Spinal cord (tissue), 9 donors: ENCODE measurements at regions not wholly inside any gene's neighbourhood (a gene's known extent, or its start where the extent isn't known, plus 50 kb on each side); places are given as distances from the start of the nearest gene placed in this dataset.

Source experiments
- DNase-seq, 6 donors: peaks; one replicate each; pipeline versions ENCODE4 v3.0.0 to v3.0.0-alpha.2; 2013 to 2015; ENCODE audit warnings: low spot score in 6 of 6, low read depth in 4 of 6
- H3K27ac ChIP-seq: one replicate; pipeline ENCODE4 v1.5.1; 2013; ENCODE audit warnings: low read depth, low read length, control low read depth
- H3K27me3 ChIP-seq: one replicate; pipeline ENCODE4 v1.6.1; 2013; ENCODE audit warnings: low read length; ENCODE audit not compliant: control insufficient read depth, insufficient read depth
- H3K36me3 ChIP-seq: one replicate; pipeline ENCODE4 v1.6.1; 2013; ENCODE audit warnings: low read length; ENCODE audit not compliant: control insufficient read depth, insufficient read depth
- H3K4me1 ChIP-seq: one replicate; pipeline ENCODE4 v1.6.1; 2013; ENCODE audit warnings: low read length; ENCODE audit not compliant: control insufficient read depth, insufficient read depth
- H3K4me3 ChIP-seq: one replicate; pipeline ENCODE4 v1.5.1; 2013; ENCODE audit warnings: low read depth, low read length, control low read depth
- H3K9me3 ChIP-seq: one replicate; pipeline ENCODE4 v1.6.1; 2013; ENCODE audit warnings: low read length; ENCODE audit not compliant: control insufficient read depth, insufficient read depth
- WGBS: methylation state at CpG from one replicate; pipeline ENCODE4 v1.1.5; 2013; ENCODE audit warnings: missing lambda C conversion rate; ENCODE audit not compliant: insufficient coverage; 5-methylcytosine and 5-hydroxymethylcytosine counted together
- donor health status: healthy.

GRCh38 chr17:34769899-34770298, 190.5 kb downstream of the TMEM132E start:
- Histone ChIP-seq H3K27me3 (peaks cover 2% of the 10 kb centered on the region), H3K36me3 (no peaks in the 10 kb centered on the region), H3K9me3 (no peaks in the 10 kb centered on the region), H3K27ac (no peak overlapping the region), H3K4me1 (peaks cover 8% of the 10 kb centered on the region), H3K4me3 (no peak overlapping the region)
- WGBS, result 93% methylated on average over 2 of the region's 2 CpGs
- DNase-seq, result no peak

GRCh38 chr17:34769049-34769448, 189.7 kb downstream of the TMEM132E start:
- no peak for DNase-seq
- Histone ChIP-seq H3K9me3 (no peaks in the 10 kb centered on the region), H3K36me3 (no peaks in the 10 kb centered on the region), H3K4me3 (no peak overlapping the region), H3K27ac (no peak overlapping the region), H3K4me1 (peaks cover 9% of the 10 kb centered on the region), H3K27me3 (peaks cover 2% of the 10 kb centered on the region)
- WGBS, result 93% methylated on average over 2 of the region's 2 CpGs

GRCh38 chr17:34765291-34765690, 185.9 kb downstream of the TMEM132E start:
- Histone ChIP-seq H3K27me3 (no peaks in the 10 kb centered on the region), H3K9me3 (no peaks in the 10 kb centered on the region), H3K4me3 (no peak overlapping the region), H3K4me1 (peaks cover 15% of the 10 kb centered on the region), H3K27ac (no peak overlapping the region), H3K36me3 (no peaks in the 10 kb centered on the region)
- 88% methylated on average over 4 of the region's 5 CpGs for WGBS
- DNase-seq, result no peak

GRCh38 chr17:34764716-34765115, 185.3 kb downstream of the TMEM132E start:
- H3K4me1 ChIP-seq, result peaks cover 15% of the 10 kb centered on the region
- no peaks in the 10 kb centered on the region for H3K9me3 ChIP-seq
- WGBS, result 34% methylated on average over 3 of the region's 3 CpGs
- no peaks in the 10 kb centered on the region for H3K36me3 ChIP-seq
- DNase-seq, result no peak
- H3K27me3 ChIP-seq, result no peaks in the 10 kb centered on the region
- no peak overlapping the region for H3K4me3 ChIP-seq
- H3K27ac ChIP-seq, result no peak overlapping the region

- no peaks in the 10 kb centered on the region for H3K27me3 ChIP-seq
- no peak for DNase-seq
- no peak overlapping the region for H3K27ac ChIP-seq
- no peak overlapping the region for H3K4me3 ChIP-seq
- H3K36me3 ChIP-seq, result no peaks in the 10 kb centered on the region
- H3K9me3 ChIP-seq, result no peaks in the 10 kb centered on the region
- WGBS, result 73% methylated on average over 4 of the region's 7 CpGs
- peaks cover 15% of the 10 kb centered on the region for H3K4me1 ChIP-seq
Measured at GRCh38 chr17:34763728-34764665, 184.6 kb downstream of the TMEM132E start.

- no peaks in the 10 kb centered on the region for H3K27me3 ChIP-seq
- no peaks in the 10 kb centered on the region for H3K9me3 ChIP-seq
- DNase-seq, result peak in 1 of 6 donors; percentile 57
- H3K4me1 ChIP-seq, result peaks cover 22% of the 10 kb centered on the region
- H3K36me3 ChIP-seq, result no peaks in the 10 kb centered on the region
- 100% methylated on average over 1 of the region's 3 CpGs for WGBS
- H3K4me3 ChIP-seq, result no peak overlapping the region
- H3K27ac ChIP-seq, result no peak overlapping the region
Measured at GRCh38 chr17:34762078-34762477, 182.7 kb downstream of the TMEM132E start.

- no peaks in the 10 kb centered on the region for H3K36me3 ChIP-seq
- no peak overlapping the region for H3K4me3 ChIP-seq
- no CpG with 5 or more reads among the region's 4 CpGs for WGBS
- H3K9me3 ChIP-seq, result no peaks in the 10 kb centered on the region
- H3K27me3 ChIP-seq, result no peaks in the 10 kb centered on the region
- no peak overlapping the region for H3K27ac ChIP-seq
- H3K4me1 ChIP-seq, result peaks cover 26% of the 10 kb centered on the region
- no peak for DNase-seq
Measured at GRCh38 chr17:34761646-34762045, 182.3 kb downstream of the TMEM132E start.

GRCh38 chr17:34760931-34761495, 181.6 kb downstream of the TMEM132E start:
- H3K27me3 ChIP-seq, result no peaks in the 10 kb centered on the region
- peaks cover 32% of the 10 kb centered on the region for H3K4me1 ChIP-seq
- no peaks in the 10 kb centered on the region for H3K36me3 ChIP-seq
- H3K4me3 ChIP-seq, result no peak overlapping the region
- no peak overlapping the region for H3K27ac ChIP-seq
- peak in 5 of 6 donors; percentile 68 to 95 (median 78) for DNase-seq
- no peaks in the 10 kb centered on the region for H3K9me3 ChIP-seq
- whole genome bisulfite sequencing, result no CpG with 5 or more reads among the region's 3 CpGs

GRCh38 chr17:34758718-34759117, 179.3 kb downstream of the TMEM132E start:
- 48% methylated on average over 3 of the region's 4 CpGs for WGBS
- H3K27me3 ChIP-seq, result no peaks in the 10 kb centered on the region
- DNase-seq, result peak in 1 of 6 donors; percentile 64
- H3K4me3 ChIP-seq, result no peak overlapping the region
- H3K4me1 ChIP-seq, result peaks cover 30% of the 10 kb centered on the region
- H3K27ac ChIP-seq, result no peak overlapping the region
- no peaks in the 10 kb centered on the region for H3K9me3 ChIP-seq
- no peaks in the 10 kb centered on the region for H3K36me3 ChIP-seq

- WGBS, result 0% methylated on average over 1 of the region's 3 CpGs
- H3K4me1 ChIP-seq, result peaks cover 28% of the 10 kb centered on the region
- no peaks in the 10 kb centered on the region for H3K9me3 ChIP-seq
- no peaks in the 10 kb centered on the region for H3K27me3 ChIP-seq
- no peaks in the 10 kb centered on the region for H3K36me3 ChIP-seq
- H3K27ac ChIP-seq, result no peak overlapping the region
- DNase-seq, result no peak
- no peak overlapping the region for H3K4me3 ChIP-seq
Measured at GRCh38 chr17:34758316-34758715, 178.9 kb downstream of the TMEM132E start.
